GM21526 (cell line): ENCODE measurements at regions not wholly inside any gene's neighbourhood (a gene's known extent, or its start where the extent isn't known, plus 50 kb on each side); places are given as distances from the start of the nearest gene placed in this dataset.

Source experiments
- ATAC-seq: cut with Tn5 transposase; IDR thresholded peaks from one replicate; pipeline ENCODE4 v1.9.1; 2021; ENCODE audit warnings: moderate library complexity; ENCODE audit not compliant: unreplicated experiment, low FRiP score

DNA sequence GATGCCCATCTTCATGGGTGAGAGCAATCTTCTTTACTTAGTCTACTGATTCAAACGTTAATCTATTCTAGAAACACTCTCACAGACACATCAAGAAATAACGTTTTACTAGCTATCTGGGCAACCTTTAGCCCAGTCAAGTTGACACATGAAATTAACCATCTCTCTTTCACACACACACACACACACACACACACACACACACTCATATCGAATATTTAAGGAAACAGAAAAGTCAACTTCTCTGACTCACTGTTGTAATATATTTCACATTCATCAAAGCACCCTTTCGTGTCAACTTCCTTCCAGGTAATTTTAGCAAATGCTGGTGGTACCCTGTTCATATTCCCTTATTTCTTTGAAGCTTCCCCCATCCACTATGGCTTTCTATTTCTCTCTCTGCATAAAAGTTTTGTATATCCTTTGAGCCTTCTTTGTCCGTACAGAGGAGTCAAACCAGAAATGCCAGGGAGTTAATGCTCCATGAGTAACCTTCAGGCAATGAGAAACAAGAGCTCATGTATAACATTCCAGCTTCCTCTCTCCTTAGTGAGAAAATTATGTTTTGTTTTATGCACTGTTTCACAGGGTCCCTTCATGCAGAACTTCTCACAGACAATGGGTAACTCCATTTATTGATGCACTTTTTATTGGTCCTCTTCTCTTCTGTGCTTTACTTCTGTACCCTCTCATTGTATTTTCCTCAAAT is 335.5 kb upstream of the CBLB start:
- no peak for ATAC-seq

DNA sequence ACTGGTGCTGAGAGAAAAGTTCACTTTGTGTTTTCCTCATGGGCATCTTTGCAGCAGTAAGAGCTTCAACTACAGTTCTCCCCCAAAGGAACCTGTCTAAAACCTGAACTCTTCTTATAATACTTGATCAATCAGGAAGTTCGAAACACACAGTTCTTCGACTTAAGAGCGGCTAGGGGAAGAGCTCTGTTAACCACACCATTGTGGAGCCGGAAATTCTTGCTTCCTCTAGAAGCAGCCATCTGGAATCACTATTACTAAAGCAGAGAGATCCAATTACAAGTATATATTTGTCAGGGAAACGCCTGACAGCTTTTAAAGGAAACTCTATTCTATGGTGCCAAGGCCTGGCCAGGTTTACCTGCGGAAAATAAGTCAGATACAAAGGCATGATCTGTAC is 337.3 kb upstream of the CBLB start:
- ATAC-seq = no peak

DNA sequence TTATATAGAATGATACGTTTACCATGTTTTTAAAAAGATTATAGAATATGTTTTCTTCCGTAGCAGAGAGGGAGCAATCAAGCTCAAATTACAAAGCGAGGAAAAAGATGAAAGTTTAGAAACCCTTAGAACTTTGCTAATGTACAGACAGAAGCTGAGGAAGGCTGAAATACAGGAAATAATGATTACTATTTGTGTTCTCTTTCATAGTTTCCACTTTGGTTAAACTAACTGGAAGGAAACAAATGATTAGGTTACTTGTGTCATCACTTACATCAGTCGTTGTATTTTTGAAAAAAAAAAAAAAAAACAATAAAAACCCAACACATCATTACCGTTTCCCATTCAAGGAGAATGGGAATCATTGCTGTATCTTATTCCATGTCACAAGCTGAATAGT is 337.8 kb upstream of the CBLB start:
- ATAC-seq = no peak

DNA sequence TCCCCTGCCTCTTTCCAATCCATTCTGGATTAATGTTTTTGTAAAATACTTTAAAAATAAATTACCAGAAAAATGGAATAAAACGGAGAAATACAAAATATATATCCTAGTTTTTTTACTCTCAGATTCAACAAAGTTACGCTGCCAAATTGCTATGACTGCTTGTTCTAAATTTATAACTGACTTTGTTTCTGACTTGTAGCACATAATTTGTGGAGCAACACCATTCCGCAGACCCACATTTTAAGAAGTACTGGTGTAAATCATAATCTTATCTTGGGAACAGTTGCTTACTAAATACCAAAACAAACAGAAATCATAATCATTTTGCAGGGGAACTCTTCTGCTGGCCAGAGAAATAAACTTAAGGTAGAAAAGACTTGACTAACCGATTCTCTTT is 339.4 kb upstream of the CBLB start:
- ATAC-seq = no peak

DNA sequence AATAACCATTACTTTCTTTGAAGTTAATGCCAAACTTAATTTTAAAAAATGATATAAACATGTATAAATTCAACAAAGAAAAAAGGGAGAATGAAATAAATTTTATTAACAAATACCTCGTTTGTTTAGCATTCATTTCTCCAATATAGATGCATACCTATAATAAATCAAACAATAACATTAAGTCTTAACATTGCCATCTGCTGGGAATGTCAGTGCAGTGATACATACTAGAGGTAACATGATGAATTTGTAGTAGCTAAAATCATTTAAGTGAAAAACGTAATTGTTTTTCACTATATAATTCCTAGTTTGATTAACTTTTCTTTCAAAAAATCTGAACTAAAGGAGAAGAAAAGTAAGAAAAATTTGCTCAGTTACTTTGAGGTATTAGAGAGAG is 340.2 kb upstream of the CBLB start:
- ATAC-seq = no peak

DNA sequence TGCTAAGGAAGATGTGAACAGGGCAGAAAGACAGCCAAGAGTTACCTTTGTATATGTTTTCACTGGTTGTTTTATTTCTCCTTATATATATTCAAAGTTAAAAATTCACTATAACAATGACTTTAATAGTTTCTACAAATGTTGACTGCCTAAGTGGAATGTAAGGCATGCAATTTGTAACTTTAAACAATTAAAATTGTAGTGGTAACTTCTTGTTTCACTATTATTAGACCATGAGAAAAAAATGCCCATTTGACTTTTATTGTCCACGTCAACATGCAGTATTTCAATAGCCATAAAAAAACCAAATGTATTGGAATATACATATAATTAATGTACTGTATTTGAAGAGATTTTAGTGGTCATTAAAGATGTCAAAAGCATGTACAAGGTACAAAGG is 340.7 kb upstream of the CBLB start:
- no peak for ATAC-seq

DNA sequence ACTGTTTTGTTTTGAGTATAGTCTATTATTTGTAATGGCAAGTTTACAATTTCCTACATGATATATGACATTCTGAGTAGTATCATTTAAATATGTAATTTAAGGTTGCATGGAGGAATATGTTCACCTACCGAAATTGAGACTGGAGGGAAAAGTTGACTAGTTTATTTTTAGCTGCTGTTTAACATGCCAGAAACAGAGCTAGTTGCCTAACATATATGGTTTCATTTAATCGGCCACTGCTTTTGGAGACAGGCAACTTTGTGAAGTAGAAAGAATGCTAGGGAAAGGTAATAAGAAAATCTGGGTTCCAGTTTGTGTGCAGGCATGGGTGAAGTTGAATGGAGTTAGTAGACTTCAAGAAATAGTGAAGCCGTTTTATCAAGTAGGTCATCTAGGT is 342.1 kb upstream of the CBLB start:
- ATAC-seq = no peak

DNA sequence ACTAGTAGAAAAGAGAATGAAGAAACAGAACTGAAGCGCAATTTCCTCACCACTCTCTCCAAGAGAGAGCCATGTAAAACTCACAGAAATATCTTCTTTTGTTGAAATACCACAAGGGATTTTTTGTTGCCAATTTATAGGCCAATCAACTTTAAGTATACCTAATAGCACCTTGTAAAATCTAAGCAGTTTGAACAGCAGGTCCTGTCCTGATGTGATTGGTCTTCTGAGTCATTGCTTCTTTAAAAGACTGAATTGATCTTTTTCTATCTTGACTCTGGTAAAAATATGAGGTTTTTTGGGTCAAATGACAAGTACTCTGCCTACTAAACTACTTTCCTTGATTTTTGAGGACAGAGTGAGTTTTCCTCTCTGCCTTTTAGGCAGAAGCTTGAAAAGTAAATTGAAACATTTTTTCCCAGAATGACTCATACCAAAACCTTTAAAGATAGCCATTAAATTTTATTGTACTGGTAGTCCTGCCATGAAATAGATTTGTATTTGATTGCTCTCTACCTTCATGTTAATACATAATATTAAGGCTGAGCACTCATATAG is 343.9 kb upstream of the CBLB start:
- ATAC-seq = no peak

DNA sequence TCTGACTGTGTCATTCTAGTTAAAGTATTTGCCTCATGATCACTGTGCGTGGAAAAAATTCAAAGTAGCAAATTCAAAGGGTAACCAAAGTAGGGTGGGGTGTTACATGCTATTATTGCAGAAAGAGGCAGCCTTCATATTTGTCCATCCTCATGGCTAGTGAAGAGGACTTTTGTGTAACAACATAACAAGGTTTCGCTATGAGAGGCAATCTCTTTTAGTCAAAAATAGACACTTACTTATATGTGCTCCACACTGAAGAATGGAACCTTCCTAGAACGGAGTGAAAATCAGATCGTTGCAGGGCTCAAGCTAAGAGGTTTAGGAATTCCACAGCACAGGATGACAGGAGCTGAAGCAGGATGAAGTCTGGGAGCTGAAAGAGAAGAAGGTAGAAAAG is 345.1 kb upstream of the CBLB start:
- ATAC-seq = no peak

DNA sequence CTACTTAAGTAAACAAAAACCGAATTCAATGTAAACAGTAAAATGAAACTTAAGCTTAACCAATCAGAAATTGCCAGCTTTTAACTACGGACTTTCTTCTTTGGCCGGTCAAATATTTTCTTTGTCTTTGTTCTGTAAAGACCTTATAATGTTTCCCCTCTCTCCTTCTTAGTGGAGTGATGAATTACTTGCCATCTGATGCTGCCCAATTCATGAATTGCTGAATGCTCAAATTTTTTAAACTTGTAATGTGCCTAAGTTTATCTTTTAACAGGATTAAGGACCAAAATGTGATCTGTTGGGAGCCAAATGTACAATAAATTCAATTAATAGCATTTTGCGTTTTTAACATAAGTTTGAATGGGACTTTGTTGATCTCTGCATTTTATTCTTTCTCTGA is 345.8 kb upstream of the CBLB start:
- ATAC-seq = no peak

DNA sequence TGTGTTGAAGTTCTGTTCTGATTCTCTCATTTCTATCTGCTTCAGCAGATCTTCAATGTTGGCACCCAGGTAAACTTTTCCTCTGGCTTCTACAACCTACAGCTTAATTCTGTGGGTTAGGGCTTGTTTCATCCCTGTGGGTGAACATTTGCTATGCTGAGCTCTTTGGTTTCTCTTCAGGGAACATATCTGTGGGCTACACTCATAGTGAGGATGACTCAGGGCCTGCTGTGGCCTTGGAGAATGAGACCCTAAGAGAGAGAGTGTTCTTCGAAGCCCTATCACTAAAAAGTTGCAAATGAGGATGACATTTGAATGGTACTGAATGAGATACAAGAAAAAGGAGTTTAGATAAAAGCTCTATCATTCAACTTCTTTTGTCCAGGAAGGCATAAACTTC is 346.2 kb upstream of the CBLB start:
- ATAC-seq = no peak

DNA sequence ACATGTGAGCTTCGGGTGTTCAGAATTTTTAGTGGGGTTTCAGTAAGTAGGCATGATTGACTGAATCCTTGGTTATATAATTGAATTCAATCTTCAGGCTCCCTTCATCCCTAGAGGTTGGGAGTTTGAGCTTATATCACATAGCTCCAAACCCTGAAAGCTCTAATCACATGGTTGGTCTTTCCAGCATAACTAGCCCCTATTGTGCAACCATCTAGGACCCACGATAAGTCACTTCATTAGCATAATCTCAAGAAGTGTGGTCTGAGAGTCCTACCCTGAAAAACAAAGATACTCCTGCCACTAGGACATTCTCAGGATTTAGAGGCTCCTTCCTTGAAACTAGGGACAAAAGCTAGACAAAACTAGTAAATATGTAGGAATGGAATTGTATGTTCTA is 348.9 kb upstream of the CBLB start:
- ATAC-seq = no peak

DNA sequence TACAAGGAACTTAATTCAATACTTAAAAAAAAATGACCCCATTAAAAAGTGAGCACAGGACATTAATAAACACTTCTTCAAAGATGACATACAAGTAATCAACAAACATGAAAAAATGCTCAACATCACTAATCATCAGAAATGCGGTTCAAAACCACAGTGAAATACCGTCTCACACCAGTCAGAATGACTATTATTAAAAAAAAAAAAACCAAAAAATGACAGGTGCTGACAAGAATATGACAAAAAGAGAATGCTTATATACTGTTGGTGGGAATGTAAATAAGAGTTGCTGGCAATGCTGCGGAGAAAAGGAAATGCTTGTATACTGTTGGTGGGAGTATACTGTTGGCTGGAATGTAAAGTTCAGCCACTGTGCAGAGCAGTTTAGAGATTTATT is 358.3 kb upstream of the CBLB start:
- no peak for ATAC-seq

DNA sequence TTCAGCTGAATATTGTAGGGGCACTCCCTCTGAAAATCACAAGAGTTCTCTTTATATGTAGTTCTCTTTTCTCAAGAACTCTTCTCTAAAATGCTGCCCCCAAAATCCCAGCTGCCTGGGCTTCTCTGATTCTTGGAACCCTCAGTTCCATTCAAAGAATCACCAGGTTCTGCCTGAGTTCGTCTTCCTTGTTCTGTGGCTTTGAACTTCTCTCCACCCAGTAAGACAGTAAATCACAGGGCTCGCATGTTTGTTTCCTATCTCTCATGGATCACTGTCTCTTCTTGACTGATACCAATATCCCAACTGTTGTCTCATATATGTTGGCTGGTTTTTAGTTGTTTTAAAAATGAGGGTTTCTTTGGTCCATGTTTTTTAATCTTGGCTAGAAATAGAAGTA is 359.5 kb upstream of the CBLB start:
- no peak for ATAC-seq

DNA sequence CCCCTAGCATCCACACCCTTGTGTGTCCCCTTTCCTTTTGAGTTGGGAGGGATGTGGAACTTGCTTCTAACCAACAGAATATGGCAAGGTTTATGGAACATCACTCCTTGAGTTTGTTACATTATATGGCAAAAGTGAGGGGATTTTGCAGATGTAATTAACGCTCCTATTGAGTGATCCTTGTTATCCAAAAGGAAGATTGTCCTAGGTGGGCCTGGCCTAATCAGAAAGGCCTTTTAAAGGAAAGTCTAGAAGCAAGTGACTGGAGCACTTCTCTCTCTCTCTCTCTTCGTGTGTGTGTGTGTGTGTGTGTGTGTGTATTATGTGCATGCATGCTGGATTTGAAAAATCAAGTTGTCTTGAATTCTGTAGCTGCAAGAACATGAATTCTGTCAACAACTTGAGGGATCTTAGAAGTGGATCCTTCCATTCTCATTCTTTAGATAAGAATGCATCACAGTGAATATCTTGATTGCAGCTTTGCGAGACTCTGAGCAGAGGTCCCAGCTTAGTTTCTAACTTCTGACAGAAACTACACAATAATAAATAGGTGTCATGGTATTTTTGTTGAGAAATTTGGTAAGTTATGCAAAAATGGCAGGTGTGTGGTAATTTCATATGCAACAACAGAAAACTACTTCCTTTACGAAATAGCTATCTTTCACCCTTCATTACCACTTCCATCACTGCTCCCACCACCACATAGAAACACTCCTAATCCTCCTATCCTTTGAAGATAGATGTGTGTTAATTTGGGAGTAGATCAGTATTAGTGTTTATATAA is 360.9 kb upstream of the CBLB start:
- no peak for ATAC-seq

DNA sequence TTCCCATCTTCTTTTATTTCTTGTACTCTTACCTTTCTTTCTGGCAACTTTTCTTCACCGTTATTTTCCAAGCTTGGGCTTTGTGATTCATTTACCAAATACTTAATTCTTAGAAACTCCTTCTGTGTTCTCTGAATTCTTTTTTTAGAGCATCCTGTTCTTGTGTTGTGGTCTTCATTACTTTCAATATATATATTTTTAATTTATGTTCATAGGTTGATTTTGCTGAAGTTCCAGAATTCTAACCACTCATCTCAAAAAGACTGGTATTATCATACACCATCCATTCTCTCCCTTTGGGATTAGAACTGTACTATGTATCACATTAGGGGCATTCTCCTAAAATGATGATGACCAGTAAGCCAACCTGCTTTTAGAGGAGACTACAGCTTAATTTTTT is 362.3 kb upstream of the CBLB start:
- ATAC-seq = no peak

DNA sequence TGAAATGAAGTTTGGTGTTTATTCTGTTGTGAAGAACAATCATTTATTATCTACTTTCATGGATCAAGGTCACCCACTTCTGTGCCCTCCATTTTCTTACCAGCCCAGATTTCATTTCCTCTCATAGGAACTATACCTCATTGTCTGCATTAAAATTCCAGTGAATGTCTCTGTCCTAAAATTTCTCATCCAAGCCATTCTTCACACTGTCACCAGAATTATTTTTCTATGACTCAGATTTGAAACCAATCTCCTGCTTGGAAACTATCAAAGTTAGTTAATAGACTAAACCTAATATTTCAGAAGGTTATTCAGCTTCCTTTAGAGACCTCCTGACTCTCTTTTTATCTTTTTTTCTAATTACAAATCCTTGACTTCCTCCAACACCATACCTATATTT is 364.1 kb upstream of the CBLB start:
- no peak for ATAC-seq

DNA sequence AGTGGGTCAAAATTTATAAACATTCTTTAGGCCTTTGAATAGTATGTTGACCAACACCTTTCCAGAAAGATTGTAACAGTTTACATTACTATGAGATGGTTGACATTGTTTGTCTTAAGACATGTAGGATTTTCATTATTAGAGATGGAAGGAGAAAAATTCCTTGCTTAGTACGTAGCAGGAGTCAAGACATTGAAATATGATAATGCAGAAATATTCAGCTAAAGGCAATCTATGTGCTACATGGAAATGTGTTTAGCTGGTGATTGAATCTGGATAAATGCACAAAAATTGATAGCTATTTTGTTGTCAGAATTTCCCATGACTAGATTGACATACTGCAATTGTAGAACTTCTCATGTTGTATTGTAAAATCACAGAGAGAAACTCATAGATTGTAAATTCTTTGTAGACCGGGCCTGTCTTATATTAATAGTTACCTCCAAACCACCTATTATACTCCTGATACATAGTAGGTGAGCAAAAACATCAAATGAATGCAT is 370.4 kb upstream of the CBLB start:
- ATAC-seq = no peak

DNA sequence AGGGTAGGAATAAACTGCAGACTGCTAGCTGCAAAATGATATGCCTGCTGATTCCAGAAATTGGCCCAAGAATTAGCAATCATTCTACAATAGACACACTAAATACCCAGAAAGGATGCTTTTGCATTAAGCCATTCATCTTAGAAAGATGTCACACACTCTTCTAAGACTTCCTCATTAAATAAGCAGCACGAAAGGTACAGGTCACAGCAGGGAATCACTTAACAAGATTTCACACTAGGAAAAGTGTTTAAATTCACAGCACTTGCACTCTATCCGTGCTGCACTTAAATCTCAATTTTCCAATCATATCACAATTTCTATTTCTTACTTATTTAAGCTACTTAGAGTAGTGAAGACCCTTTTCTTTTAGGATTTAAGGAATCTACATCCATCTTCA is 372.8 kb upstream of the CBLB start:
- no peak for ATAC-seq

DNA sequence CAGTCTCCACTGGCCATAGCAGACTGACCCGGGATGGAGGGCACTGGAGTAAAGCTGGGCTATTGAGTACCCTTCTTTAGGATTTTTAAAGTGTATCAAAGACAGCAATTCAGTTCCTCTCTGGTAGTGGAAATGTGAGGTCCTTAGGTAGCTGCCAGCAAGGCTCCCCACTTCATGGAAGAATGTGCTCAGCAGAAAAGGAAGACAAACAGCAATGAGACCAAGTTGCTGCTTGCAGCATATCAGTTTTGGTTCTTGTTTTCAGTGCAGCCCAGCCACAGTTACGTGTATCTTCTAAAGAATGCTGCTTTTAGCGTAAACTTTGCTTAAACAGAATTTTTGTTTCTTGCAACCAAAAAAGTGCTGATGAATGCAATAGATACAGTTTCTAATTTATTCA is 374.0 kb upstream of the CBLB start:
- ATAC-seq = no peak

DNA sequence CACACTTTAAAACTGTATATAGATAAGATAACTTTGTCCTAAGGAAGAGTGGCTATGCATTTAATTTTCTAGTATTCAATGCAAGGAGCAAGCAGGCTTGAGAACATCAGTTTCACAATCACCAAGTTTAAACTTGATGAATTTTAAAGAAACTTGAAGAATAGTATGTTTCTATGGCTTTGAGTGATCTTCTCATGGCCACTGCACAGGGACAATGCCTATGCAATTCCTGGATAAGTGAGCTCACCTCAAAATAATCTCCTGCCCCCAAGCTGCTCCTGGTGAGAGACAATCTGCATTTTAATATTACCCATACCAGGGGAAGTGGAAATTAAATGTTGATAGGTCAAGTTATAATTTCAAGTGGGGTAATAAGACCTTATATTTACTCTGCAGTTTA is 376.6 kb upstream of the CBLB start:
- no peak for ATAC-seq
